MM.1S (cell line): ENCODE measurements at regions not wholly inside any gene's neighbourhood (a gene's known extent, or its start where the extent isn't known, plus 50 kb on each side); places are given as distances from the start of the nearest gene placed in this dataset.

Source experiments
- DNase-seq: peaks from one replicate; pipeline ENCODE4 v3.0.0-alpha.2; 2015
- H2AFZ ChIP-seq: fragments of 300-600 bp; sonication (generic); 2 replicates; pipeline ENCODE4 v1.6.0; 2016; ENCODE audit warnings: antibody characterized with exemption, low read length
- H3F3A ChIP-seq: fragments of 300-600 bp; sonication (generic); 2 replicates; pipeline ENCODE4 v1.6.1; 2016; ENCODE audit warnings: mild to moderate bottlenecking, antibody characterized with exemption, low read length, moderate library complexity, mixed read lengths; ENCODE audit not compliant: insufficient read depth
- H3K27ac ChIP-seq: fragments of 300-600 bp; sonication (generic); 2 replicates; pipeline ENCODE4 v1.5.1; 2016; ENCODE audit warnings: mild to moderate bottlenecking, low read length
- H3K27me3 ChIP-seq: fragments of 300-600 bp; sonication (generic); replicated peaks from 2 replicates; pipeline ENCODE4 v1.6.0; 2016; ENCODE audit warnings: low read length; ENCODE audit not compliant: insufficient read depth
- H3K36me3 ChIP-seq: fragments of 300-600 bp; sonication (generic); replicated peaks from 2 replicates; pipeline ENCODE4 v1.6.1; 2016; ENCODE audit warnings: mild to moderate bottlenecking, low read length, mixed read lengths; ENCODE audit not compliant: insufficient read depth
- H3K4me1 ChIP-seq: fragments of 300-600 bp; sonication (generic); 2 replicates; pipeline ENCODE4 v1.6.1; 2016; ENCODE audit warnings: low read length, mixed read lengths
- H3K4me2 ChIP-seq: fragments of 300-600 bp; sonication (generic); 2 replicates; pipeline ENCODE4 v1.6.0; 2016; ENCODE audit warnings: low read depth, low read length
- H3K4me3 ChIP-seq: fragments of 300-600 bp; sonication (generic); 2 replicates; pipeline ENCODE4 v1.5.1; 2016; ENCODE audit warnings: low read length, mixed read lengths
- H3K79me2 ChIP-seq: fragments of 300-600 bp; sonication (generic); 2 replicates; pipeline ENCODE4 v1.6.1; 2016; ENCODE audit warnings: mixed run types, low read length, mixed read lengths
- H3K9ac ChIP-seq: fragments of 300-600 bp; sonication (generic); 2 replicates; pipeline ENCODE4 v1.6.1; 2016; ENCODE audit warnings: low read length, mixed read lengths
- H3K9me2 ChIP-seq: fragments of 300-600 bp; sonication (generic); replicated peaks from 2 replicates; pipeline ENCODE4 v1.6.1; 2016; ENCODE audit warnings: mild to moderate bottlenecking, low read length, mixed read lengths; ENCODE audit not compliant: insufficient read depth
- H3K9me3 ChIP-seq: fragments of 300-600 bp; sonication (generic); replicated peaks from 2 replicates; pipeline ENCODE4 v1.6.1; 2016; ENCODE audit warnings: mild to moderate bottlenecking, low read length, mixed read lengths; ENCODE audit not compliant: insufficient read depth
- H4K20me1 ChIP-seq: fragments of 300-600 bp; sonication (generic); 2 replicates; pipeline ENCODE4 v1.6.1; 2016; ENCODE audit warnings: mild to moderate bottlenecking, low read length, moderate library complexity, mixed read lengths; ENCODE audit not compliant: insufficient read depth
- CTCF ChIP-seq: fragments of 300-600 bp; sonication (generic); IDR thresholded peaks from 2 replicates; pipeline ENCODE4 v1.5.1; 2016; ENCODE audit warnings: antibody characterized with exemption, low read length, mixed read lengths
- EZH2 ChIP-seq: fragments of 300-600 bp; sonication (generic); optimal IDR thresholded peaks from 2 replicates; pipeline ENCODE3; 2017; ENCODE audit warnings: low read depth, mild to moderate bottlenecking, antibody characterized with exemption, low read length, mixed read lengths
- EZH2phosphoT487 ChIP-seq: fragments of 300-600 bp; sonication (generic); IDR thresholded peaks from 2 replicates; pipeline ENCODE4 v1.6.1; 2018; ENCODE audit warnings: antibody characterized with exemption, low read length

GRCh38 chr4:183852910-183853547 lies 52.1 kb upstream of the STOX2 start:
- Histone ChIP-seq H3F3A (no peaks in the 10 kb centered on the region), H3K27me3 (no peaks in the 10 kb centered on the region), H2AFZ (no peak overlapping the region), H3K9ac (no peak overlapping the region), H3K4me1 (no peaks in the 10 kb centered on the region), H4K20me1 (no peaks in the 10 kb centered on the region), H3K79me2 (no peaks in the 10 kb centered on the region), H3K9me2 (no peaks in the 10 kb centered on the region), H3K4me3 (no peak overlapping the region), H3K9me3 (no peaks in the 10 kb centered on the region), H3K4me2 (no peak overlapping the region), H3K36me3 (no peaks in the 10 kb centered on the region), H3K27ac (no peak overlapping the region; the same call in 1 of the 2 replicates)
- no peak for DNase-seq
- no peak for TF ChIP-seq EZH2phosphoT487
- no peak for TF ChIP-seq CTCF
- TF ChIP-seq EZH2: no peak

- TF ChIP-seq EZH2phosphoT487 (no peak), EZH2 (no peak), CTCF (no peak)
- Histone ChIP-seq H3K79me2 (no peaks in the 10 kb centered on the region), H3F3A (no peaks in the 10 kb centered on the region), H3K4me2 (no peak overlapping the region), H3K36me3 (no peaks in the 10 kb centered on the region), H3K27ac (no peak overlapping the region), H3K27me3 (no peaks in the 10 kb centered on the region), H3K4me3 (no peak overlapping the region), H2AFZ (no peak overlapping the region), H3K9ac (no peak overlapping the region), H3K4me1 (no peaks in the 10 kb centered on the region), H4K20me1 (no peaks in the 10 kb centered on the region), H3K9me2 (no peaks in the 10 kb centered on the region), H3K9me3 (no peaks in the 10 kb centered on the region)
- no peak for DNase-seq
Observed at GRCh38 chr4:183853548-183853940, 51.6 kb upstream of the STOX2 start.
